ENCODE measurements at regions not wholly inside any gene's neighbourhood (a gene's known extent, or its start where the extent isn't known, plus 50 kb on each side); places are given as distances from the start of the nearest gene placed in this dataset.

GRCh38 chr6:15145821-15146220, 100.0 kb upstream of the JARID2 start (continued):
- no peak for TF ChIP-seq REST (IDR thresholded peaks at IDR 0.05; ENCODE audit: unreplicated experiment)
- TF ChIP-seq NANOG (IDR thresholded peaks at IDR 0.05; ENCODE audit: borderline replicate concordance) = no peak

- 0 out of 2 replicates have a peak, but pooled peaks cover 4% of the 10 kb centered on the region for H3F3A ChIP-seq (replicated peaks; ENCODE audit: low read depth)
- Mint-ChIP-seq H3K27ac (no peak overlapping the region), H3K36me3 (ENCODE audit: low read depth) (no peaks in the 10 kb centered on the region), H3K4me1 (peaks cover 4% of the 10 kb centered on the region), H3K27me3 (ENCODE audit: insufficient read depth, low read depth, poor library complexity) (peaks cover 4% of the 10 kb centered on the region), H3K4me3 (no peak overlapping the region), H3K9me3 (no peaks in the 10 kb centered on the region)
- H3K4me2 ChIP-seq = no peak overlapping the region
- no peaks in the 10 kb centered on the region for H3K36me3 ChIP-seq (ENCODE audit: insufficient read depth)
- H3K27ac ChIP-seq (ENCODE audit: low read depth) = no peak overlapping the region
- no peak overlapping the region for H3K4me3 ChIP-seq
- ATAC-seq (no peak), DNase-seq (ENCODE audit: low spot score) (no peak)
- H4K20me1 ChIP-seq (replicated peaks; ENCODE audit: insufficient read depth) = no peaks in the 10 kb centered on the region
- peak overlapping the region; percentile 78 for H2AFZ ChIP-seq
- H3K79me2 ChIP-seq (replicated peaks; ENCODE audit: insufficient read depth) = no peaks in the 10 kb centered on the region
- H3K9me2 ChIP-seq (ENCODE audit: insufficient read depth) = no peaks in the 10 kb centered on the region
- H3K4me1 ChIP-seq (ENCODE audit: insufficient read depth) = no peaks in the 10 kb centered on the region
- H3K27me3 ChIP-seq (ENCODE audit: insufficient read depth) = no peaks in the 10 kb centered on the region
- TF ChIP-seq REST (IDR thresholded peaks at IDR 0.05; ENCODE audit: unreplicated experiment) (no peak), NANOG (IDR thresholded peaks at IDR 0.05; ENCODE audit: borderline replicate concordance) (no peak), EZH2phosphoT487 (IDR thresholded peaks at IDR 0.05; ENCODE audit: unreplicated experiment) (no peak), EZH2 (IDR thresholded peaks at IDR 0.05; ENCODE audit: low read depth, unreplicated experiment) (no peak), JUNB (IDR thresholded peaks at IDR 0.05; ENCODE audit: unreplicated experiment) (no peak), ZNF462 (CRISPR knock-in tag; IDR thresholded peaks at IDR 0.05) (no peak), CREB1 (CRISPR knock-in tag; IDR thresholded peaks at IDR 0.05; ENCODE audit: low read depth) (no peak), ZNF331 (CRISPR knock-in tag; IDR thresholded peaks at IDR 0.05; ENCODE audit: low read depth) (no peak), ETS1 (IDR thresholded peaks at IDR 0.05) (no peak)
These were observed 98.0 kb upstream of the JARID2 start for GRCh38 chr6:15147827-15148226.
